Heart left ventricle (tissue), 16 donors: ENCODE measurements at regions not wholly inside any gene's neighbourhood (a gene's known extent, or its start where the extent isn't known, plus 50 kb on each side); places are given as distances from the start of the nearest gene placed in this dataset.

Experiments used
- ATAC-seq, 4 donors: fragments of 200-7000 bp; cut with Tn5 transposase; one replicate each; pipeline ENCODE4 v1.9.1; 2020 to 2022; ENCODE audit warnings: moderate library complexity in 4 of 4, mild to moderate bottlenecking in 3 of 4, moderate number of reproducible peaks in 1 of 4
- DNase-seq, 5 donors: peaks; one replicate each; pipeline ENCODE4 v3.0.0-alpha.2; 2020
- H3K27ac ChIP-seq, 12 donors: fragments of 200-600 bp; sonication (generic) in 4 of 12; one replicate each; pipeline versions ENCODE4 v1.5.0 to v1.8.0; 2016 to 2022; ENCODE audit warnings: mild to moderate bottlenecking in 2 of 12
- H3K27me3 ChIP-seq, 9 donors: fragments of 200-600 bp; sonication (generic) in 2 of 9; one replicate each; pipeline versions ENCODE4 v1.5.1 to v1.8.0; 2016 to 2022; ENCODE audit warnings: mild to moderate bottlenecking in 3 of 9
- H3K36me3 ChIP-seq, 9 donors: fragments of 200-600 bp; sonication (generic) in 2 of 9; one replicate each; pipeline versions ENCODE4 v1.5.0 to v1.8.0; 2018 to 2022; ENCODE audit warnings: mild to moderate bottlenecking in 2 of 9
- H3K4me1 ChIP-seq, 12 donors: fragments of 200-600 bp; sonication (generic) in 4 of 12; one replicate each; pipeline versions ENCODE4 v1.5.0 to v1.8.0; 2016 to 2022; ENCODE audit warnings: mild to moderate bottlenecking in 3 of 12
- H3K4me3 ChIP-seq, 12 donors: fragments of 200-600 bp; sonication (generic) in 4 of 12; one replicate each; pipeline versions ENCODE4 v1.5.0 to v1.8.0; 2017 to 2022; ENCODE audit warnings: mild to moderate bottlenecking in 9 of 12, moderate library complexity in 4 of 12
- H3K9me3 ChIP-seq, 12 donors: fragments of 200-600 bp; sonication (generic) in 4 of 12; one replicate each; pipeline versions ENCODE4 v1.5.0 to v1.8.0; 2016 to 2022; ENCODE audit warnings: mild to moderate bottlenecking in 1 of 12
- POLR2A ChIP-seq, 2 donors: fragments of 450-650 bp; IDR thresholded peaks; one replicate each; pipeline ENCODE4 v1.6.1; 2017; ENCODE audit warnings: antibody characterized with exemption in 2 of 2, mild to moderate bottlenecking in 2 of 2, moderate library complexity in 2 of 2
- WGBS, 4 donors: extraction: QIAGEN DNeasy Blood & Tissue Kit in 2 of 4; methylation state at CpG; one replicate each; pipeline versions ENCODE4 v1.1.5 to v1.1.7; 2013 to 2018; 5-methylcytosine and 5-hydroxymethylcytosine counted together
- intact Hi-C, 10 donors: fragments of 100-400 bp; cut with DNase I; formaldehyde crosslinking; loops; one replicate each; pipeline versions ENCODE4 v1.11.1 to v1.14.2; 2022
- TF ChIP-seq, protein P1 (sequence below), 12 donors: fragments of 200-600 bp; sonication (generic) in 4 of 12; IDR thresholded peaks; one replicate each; pipeline versions ENCODE4 v1.5.0 to v1.8.0; 2018 to 2022; ENCODE audit warnings: antibody characterized with exemption in 12 of 12, mild to moderate bottlenecking in 5 of 12
- donor health status: ischemic (EF 13 %, LVEDD 7.1; RV severe dilation, severe dysfunction).
- donor health status: healthy with polysubstance abuse.
- donor health status: DM: no; HTN: yes; CAD: no.
- donor health status: DM: no; HTN: no; CAD: no.
- donor health status: ischemic (EF 25% LVEDD 6.9; RV normal size, moderate dysfunction).
- donor health status: ischemic (EF 25% LVEDD 5.7; RV mildly dilated, moderate dysfunction).
- donor health status: healthy.
- donor health status: DM: yes; HTN: yes; CAD: no.
- donor health status: ischemic (EF 35%, LVEDD 5.7; RV mildly dilated, moderate dysfunction).
- donor health status: nonischemic (EF 11% LVEDD 7.7; RV severe dilation, severe dysfunction).
- donor health status: DM: yes; HTN: yes; CAD: no.
- donor health status: PGD.
- donor health status: ischemic (EF 29% LVEDD 5.4; RV normal size, mild dysfunction).
- donor health status: nonischemic (EF 23%, LVEDD 6.1; RV moderate dilation, normal function).

DNA sequence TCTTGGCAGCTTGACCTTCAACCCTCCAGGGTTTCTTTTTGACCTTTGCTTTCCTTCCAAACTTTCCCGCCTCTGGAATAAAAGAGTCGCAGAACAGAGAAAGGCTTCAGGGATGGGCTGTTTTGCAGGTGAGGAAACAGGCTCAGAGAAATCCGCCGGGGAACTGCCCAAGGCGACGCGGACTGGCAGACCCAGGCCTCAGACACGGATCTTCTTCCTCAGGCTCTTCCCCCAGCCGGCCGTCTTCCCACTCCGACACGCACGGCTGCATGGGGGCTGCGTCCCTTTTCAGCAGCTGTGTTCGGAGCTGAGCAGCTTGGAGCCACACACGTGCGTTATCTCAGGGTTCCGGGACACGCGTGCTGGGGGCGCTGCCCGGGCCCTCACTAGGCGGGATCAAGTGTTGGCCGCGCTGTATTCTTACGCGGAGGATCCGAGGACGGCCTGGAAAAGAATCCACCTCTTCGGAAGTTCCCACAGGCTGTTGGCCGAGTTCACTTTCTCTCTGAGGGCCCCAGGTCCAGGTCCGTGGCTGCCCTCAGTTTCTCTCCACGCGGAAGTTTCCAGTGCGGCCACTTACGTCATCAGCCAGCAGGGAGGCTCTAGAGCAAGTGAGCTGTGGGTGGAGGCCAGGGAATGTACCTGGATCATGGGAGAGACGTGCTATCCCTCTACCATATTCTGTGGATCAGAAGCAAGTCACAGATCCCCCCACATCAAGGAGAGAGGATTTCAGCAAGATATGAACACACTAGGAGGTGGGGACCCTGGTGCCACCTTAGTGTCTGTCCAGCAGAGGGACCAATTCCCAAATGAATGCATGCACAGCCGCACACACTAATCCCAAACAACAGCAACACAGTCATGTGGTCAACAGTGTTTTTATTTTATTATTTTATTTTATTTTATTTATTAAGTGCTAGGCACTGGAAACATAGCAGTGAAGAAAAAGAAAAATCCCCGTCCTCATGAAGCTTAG, 100.4 kb downstream of the ING1 start:
- peaks cover 5 to 39% (median 26%) of the 10 kb centered on the region in 9 donors for H3K27me3 ChIP-seq
- DNase-seq (no peak), ATAC-seq (no peak)
- no peak overlapping the region for H3K4me3 ChIP-seq
- TF ChIP-seq, protein P1, sequence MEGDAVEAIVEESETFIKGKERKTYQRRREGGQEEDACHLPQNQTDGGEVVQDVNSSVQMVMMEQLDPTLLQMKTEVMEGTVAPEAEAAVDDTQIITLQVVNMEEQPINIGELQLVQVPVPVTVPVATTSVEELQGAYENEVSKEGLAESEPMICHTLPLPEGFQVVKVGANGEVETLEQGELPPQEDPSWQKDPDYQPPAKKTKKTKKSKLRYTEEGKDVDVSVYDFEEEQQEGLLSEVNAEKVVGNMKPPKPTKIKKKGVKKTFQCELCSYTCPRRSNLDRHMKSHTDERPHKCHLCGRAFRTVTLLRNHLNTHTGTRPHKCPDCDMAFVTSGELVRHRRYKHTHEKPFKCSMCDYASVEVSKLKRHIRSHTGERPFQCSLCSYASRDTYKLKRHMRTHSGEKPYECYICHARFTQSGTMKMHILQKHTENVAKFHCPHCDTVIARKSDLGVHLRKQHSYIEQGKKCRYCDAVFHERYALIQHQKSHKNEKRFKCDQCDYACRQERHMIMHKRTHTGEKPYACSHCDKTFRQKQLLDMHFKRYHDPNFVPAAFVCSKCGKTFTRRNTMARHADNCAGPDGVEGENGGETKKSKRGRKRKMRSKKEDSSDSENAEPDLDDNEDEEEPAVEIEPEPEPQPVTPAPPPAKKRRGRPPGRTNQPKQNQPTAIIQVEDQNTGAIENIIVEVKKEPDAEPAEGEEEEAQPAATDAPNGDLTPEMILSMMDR (IDR thresholded peaks at IDR 0.05) = no peak
- no peak for TF ChIP-seq POLR2A (IDR thresholded peaks at IDR 0.05)
- H3K36me3 ChIP-seq = no peaks in the 10 kb centered on the region
- peaks cover 0 to 14% (median 7%) of the 10 kb centered on the region in 12 donors for H3K4me1 ChIP-seq
- no peaks in the 10 kb centered on the region for H3K9me3 ChIP-seq
- intact Hi-C loops = loop anchor here in 4 of 10 donors (10.0 kb wide), 4 partner anchors 99 to 359 kb away; partner anchors contain the start of genes CARS2 (in 1 of the 4) and ING1 (in 1 of the 4)
- WGBS, 4 donors = 87 to 93% (median 90%) methylated on average over 22 to 39 of the region's 39 CpGs
- H3K27ac ChIP-seq = no peak overlapping the region

DNA sequence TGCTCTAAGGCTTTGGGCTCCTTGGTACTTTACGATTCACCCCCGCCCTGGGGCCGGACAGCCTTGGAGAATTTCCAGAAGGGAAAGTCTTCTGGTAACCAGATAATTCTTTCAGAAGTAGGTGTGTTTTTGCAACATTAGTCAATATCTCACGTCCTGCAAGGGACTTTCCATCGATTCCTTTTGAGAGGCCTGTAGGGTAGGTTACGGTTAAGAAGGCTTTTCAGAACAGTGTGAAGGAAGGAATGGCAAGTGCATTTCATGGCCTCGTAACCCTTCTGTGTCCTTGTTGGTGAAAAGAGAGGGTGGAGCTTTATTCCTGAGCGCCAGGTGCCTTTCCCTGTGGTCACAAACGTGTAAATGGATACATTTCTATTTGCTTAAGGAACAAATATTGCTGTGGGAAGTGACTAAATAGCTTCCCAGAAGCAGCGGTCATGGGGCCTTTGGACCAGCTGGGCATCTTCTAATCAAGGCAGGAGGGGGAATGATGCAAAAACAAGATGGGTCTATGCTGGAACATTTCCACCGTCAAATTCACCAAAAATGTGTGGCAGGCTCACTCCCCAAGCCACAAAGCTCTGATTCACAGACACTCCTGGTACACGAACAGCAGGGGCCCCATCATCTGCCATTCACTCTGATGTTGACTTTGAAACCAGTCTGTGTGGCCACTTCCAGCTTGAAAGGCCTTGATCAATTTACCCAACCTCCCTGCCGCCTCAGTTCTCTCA, 99.2 kb downstream of the ANKRD10 start:
- Histone ChIP-seq H3K27me3 (peaks cover 3 to 22% (median 17%) of the 10 kb centered on the region in 9 donors), H3K9me3 (no peaks in the 10 kb centered on the region)

DNA sequence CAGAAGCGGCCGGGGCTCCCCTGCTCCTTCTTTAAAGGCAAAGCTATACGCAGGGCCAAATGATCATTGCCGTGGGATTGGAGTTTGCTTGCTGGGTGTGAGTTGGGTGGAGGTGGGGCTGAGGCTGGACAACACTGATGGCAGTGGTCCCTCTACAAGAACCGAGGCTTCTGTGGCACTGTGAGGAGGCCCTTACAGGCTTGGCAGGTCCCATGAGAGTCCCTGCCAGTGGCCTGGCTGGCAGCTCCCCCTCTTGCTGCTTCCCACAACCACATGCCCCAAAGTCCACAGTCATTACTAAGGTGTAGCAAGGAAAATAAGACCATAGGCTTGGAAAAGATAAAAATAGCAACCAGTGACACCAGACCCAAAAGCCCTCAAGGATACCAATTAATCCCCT, 98.4 kb downstream of the ANKRD10 start:
- no peak overlapping the region for H3K4me3 ChIP-seq
- WGBS, 4 donors = 53 to 72% (median 67%) methylated on average over 5 of the region's 5 CpGs
- DNase-seq = no peak
- intact Hi-C loops = loop anchor here (5.0 to 10.0 kb wide), 10 partner anchors 99 to 362 kb away; partner anchors contain the start of genes ING1 (in 2 of the 10) and CARS2 (in 1 of the 10)
- TF ChIP-seq, protein P1 (IDR thresholded peaks at IDR 0.05) = no peak
- no peak for TF ChIP-seq POLR2A (IDR thresholded peaks at IDR 0.05)
- H3K4me1 ChIP-seq = peaks cover 0 to 17% (median 9%) of the 10 kb centered on the region in 12 donors
- H3K36me3 ChIP-seq = no peaks in the 10 kb centered on the region
- H3K27ac ChIP-seq = no peak overlapping the region
- ATAC-seq = peak in 2 of 4 donors; percentile 44 to 50
- no peaks in the 10 kb centered on the region for H3K9me3 ChIP-seq
- H3K27me3 ChIP-seq = peaks cover 0 to 13% (median 9%) of the 10 kb centered on the region in 9 donors

More for the DNA sequence above, 99.2 kb downstream of the ANKRD10 start:
- Histone ChIP-seq H3K4me1 (peaks cover 0 to 17% (median 9%) of the 10 kb centered on the region in 12 donors), H3K27ac (no peak overlapping the region), H3K4me3 (no peak overlapping the region), H3K36me3 (no peaks in the 10 kb centered on the region)
- no peak for TF ChIP-seq POLR2A (IDR thresholded peaks at IDR 0.05)
- TF ChIP-seq, protein P1 (IDR thresholded peaks at IDR 0.05) = no peak
- WGBS, 4 donors = 83 to 88% (median 85%) methylated on average over 13 of the region's 13 CpGs
- ATAC-seq (no peak), DNase-seq (no peak)
- intact Hi-C loops = loop anchor here (5.0 to 10.0 kb wide), 10 partner anchors 98 to 361 kb away; partner anchors contain the start of genes ING1 (in 2 of the 10) and CARS2 (in 1 of the 10)
